Stimulated activated naive CD8-positive, alpha-beta T cell treated with anti-CD3 and anti-CD28 coated beads, Interleukin-15, amount 100 ng/mL, for 72 hours (primary cell): ENCODE measurements at regions not wholly inside any gene's neighbourhood (a gene's known extent, or its start where the extent isn't known, plus 50 kb on each side); places are given as distances from the start of the nearest gene placed in this dataset.
A peak's percentile ranks its signal among the peaks of the same experiment; 100 is the strongest.
"Not testable (repeated sequence)": the region's sequence is repeated elsewhere in the genome, so short reads cannot be mapped to it uniquely, and the experiment has no call there.

Experiments
- ATAC-seq: fragments of 150-1000 bp; cut with Tn5 transposase; 2 replicates; pipeline ENCODE4 v1.10.0; 2021; ENCODE audit warnings: mild to moderate bottlenecking, moderate library complexity
- DNase-seq, 2 donors: peaks; one replicate each; pipeline ENCODE4 v3.0.0; 2021 to 2022
- H3K27ac Mint-ChIP-seq, 2 donors: one replicate each; pipeline ENCODE4 v1.8.0; 2022; ENCODE audit warnings: mild to moderate bottlenecking in 2 of 2, mixed read lengths in 2 of 2, moderate library complexity in 2 of 2
- H3K27me3 Mint-ChIP-seq: one replicate; pipeline ENCODE4 v1.8.0; 2022; ENCODE audit warnings: mixed read lengths
- H3K4me1 Mint-ChIP-seq: one replicate; pipeline ENCODE4 v1.8.0; 2022; ENCODE audit warnings: mild to moderate bottlenecking, mixed read lengths
- H3K4me3 Mint-ChIP-seq, 2 donors: one replicate each; pipeline ENCODE4 v1.8.0; 2022; ENCODE audit warnings: mild to moderate bottlenecking in 2 of 2, mixed read lengths in 2 of 2, moderate library complexity in 1 of 2
- H3K9me3 Mint-ChIP-seq, 2 donors: one replicate each; pipeline ENCODE4 v1.8.0; 2022; ENCODE audit warnings: mixed read lengths in 2 of 2

GRCh38 chr9:7656636-7657035 lies 142.9 kb downstream of the DMAC1 start:
- ATAC-seq, result no peak
- Mint-ChIP-seq H3K27me3 (no peaks in the 10 kb centered on the region), H3K27ac (no peak overlapping the region), H3K4me1 (peaks cover 6% of the 10 kb centered on the region), H3K4me3 (no peak overlapping the region), H3K9me3 (no peaks in the 10 kb centered on the region)
- DNase-seq, result no peak

DNA sequence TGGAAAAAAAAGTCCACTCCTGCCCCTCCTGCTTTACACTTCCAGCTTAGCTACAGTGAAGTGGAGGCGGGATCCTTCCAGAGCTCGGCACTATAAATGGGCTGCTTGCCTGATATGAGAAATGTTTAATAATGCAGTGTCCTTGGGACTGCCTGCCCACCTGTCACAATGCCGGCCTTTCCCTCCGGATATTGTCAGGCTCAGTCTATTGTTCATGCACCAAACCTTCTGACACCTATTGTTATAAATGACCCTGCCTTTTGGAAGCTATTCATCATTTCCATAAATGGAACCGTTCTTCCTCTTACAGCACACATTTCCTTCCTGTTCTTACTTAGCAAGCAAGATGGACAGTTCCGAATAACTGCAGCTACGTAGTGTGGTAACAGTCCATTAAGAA lies 146.3 kb downstream of the DMAC1 start:
- DNase-seq (no peak), ATAC-seq (no peak)
- H3K4me3 Mint-ChIP-seq, result no peak overlapping the region
- peaks cover 6% of the 10 kb centered on the region for H3K4me1 Mint-ChIP-seq
- H3K9me3 Mint-ChIP-seq, result no peaks in the 10 kb centered on the region
- H3K27ac Mint-ChIP-seq, result no peak overlapping the region
- no peaks in the 10 kb centered on the region for H3K27me3 Mint-ChIP-seq

DNA sequence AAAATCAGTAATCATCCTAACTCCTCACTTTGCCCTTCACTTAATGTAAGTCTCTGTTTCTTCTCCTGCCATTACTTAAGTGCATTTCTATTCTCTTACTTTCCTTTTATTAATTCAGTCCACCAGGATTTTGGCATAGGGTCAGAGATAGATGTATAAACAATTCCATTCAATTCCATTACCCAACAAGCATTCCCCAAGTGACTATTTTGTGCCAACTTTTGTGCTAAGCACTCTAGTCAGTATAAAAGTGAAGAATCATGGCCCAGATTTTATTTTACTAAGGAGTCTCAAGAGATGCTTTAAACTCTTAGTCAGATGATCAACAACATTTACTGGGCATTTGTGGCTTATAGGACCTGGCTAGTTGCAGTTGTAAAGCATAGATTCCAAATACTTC lies 159.3 kb downstream of the DMAC1 start:
- Mint-ChIP-seq H3K4me1 (peaks cover 6% of the 10 kb centered on the region), H3K4me3 (no peak overlapping the region), H3K9me3 (peaks cover 8 to 9% of the 10 kb centered on the region in 2 donors), H3K27me3 (no peaks in the 10 kb centered on the region), H3K27ac (no peak overlapping the region)
- ATAC-seq, result no peak
- DNase-seq, result no peak

DNA sequence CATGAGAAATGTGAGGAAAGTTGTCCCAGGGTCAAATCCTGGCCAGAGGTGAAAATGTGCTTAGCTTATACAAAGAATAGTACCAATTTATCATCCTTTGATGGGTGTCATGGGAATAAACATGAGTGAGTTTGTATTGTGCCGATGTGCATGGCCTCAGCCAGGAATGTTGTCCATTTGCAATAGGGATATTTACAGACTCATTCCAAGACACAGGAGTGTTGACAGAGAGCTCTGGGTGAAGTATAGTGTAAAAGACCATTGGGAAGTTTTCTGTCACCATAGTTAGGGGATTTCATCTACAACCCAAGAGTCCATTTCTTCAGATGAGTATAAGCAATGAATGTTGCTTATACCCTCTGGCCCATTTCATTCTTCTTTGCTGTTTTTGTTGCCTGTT lies 160.1 kb downstream of the DMAC1 start:
- Mint-ChIP-seq H3K27me3 (no peaks in the 10 kb centered on the region), H3K4me3 (no peak overlapping the region), H3K27ac (no peak overlapping the region), H3K9me3 (peaks cover under 1 to 2% of the 10 kb centered on the region in 2 donors), H3K4me1 (peaks cover 6% of the 10 kb centered on the region)
- no peak for ATAC-seq
- DNase-seq, result no peak

DNA sequence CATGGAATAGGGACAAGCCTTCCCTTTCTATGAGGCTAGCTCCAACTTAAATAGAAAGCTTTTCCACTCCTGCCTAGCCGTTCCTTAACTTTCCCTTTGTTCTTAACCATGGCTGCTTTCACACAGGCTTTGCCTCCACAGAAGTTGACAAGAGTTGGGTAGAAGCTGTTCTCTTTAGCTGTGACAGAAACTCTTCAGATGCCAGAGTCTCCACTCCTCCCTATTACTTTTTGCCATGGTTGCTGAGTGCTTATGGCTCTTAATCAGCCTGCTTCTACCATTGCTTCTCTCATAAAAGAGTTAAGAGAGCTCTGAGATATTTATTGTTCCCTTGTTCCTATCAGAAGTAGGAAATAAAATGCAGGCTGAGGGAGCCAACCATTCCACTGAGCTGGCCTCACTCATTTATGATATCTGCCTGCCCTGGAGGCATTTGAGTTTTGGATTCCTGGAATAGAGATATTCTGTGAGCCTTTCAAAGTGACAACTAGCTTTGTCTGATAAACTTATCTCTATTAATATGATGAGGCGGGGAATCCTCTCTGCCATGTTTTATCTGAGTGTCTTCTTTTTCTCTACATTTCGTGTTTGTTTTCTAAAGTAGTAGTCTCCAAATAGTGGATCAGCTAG lies 162.6 kb downstream of the DMAC1 start:
- no peak for DNase-seq
- H3K27me3 Mint-ChIP-seq, result no peaks in the 10 kb centered on the region
- no peaks in the 10 kb centered on the region for H3K9me3 Mint-ChIP-seq
- no peak overlapping the region for H3K27ac Mint-ChIP-seq
- no peak for ATAC-seq
- no peak overlapping the region for H3K4me3 Mint-ChIP-seq
- H3K4me1 Mint-ChIP-seq, result peaks cover 6% of the 10 kb centered on the region

- Mint-ChIP-seq H3K27ac (no peak overlapping the region), H3K9me3 (peaks cover 0 to 5% of the 10 kb centered on the region in 2 donors), H3K27me3 (no peaks in the 10 kb centered on the region), H3K4me1 (peaks cover 6% of the 10 kb centered on the region), H3K4me3 (no peak overlapping the region)
- no peak for DNase-seq
- no peak for ATAC-seq
Measured at GRCh38 chr9:7636309-7636708, 163.3 kb downstream of the DMAC1 start.

GRCh38 chr9:7626571-7627029 lies 173.0 kb downstream of the DMAC1 start:
- Mint-ChIP-seq H3K27ac (peak overlapping the region; percentile 47 to 72), H3K4me3 (peak overlapping the region; percentile 55 to 67), H3K9me3 (peaks cover 36 to 53% of the 10 kb centered on the region in 2 donors), H3K4me1 (peaks cover 24% of the 10 kb centered on the region)
- ATAC-seq, result peak; percentile 63
- H3K27me3 Mint-ChIP-seq, result not testable (repeated sequence)
- DNase-seq, result peak; percentile 6 to 43

DNA sequence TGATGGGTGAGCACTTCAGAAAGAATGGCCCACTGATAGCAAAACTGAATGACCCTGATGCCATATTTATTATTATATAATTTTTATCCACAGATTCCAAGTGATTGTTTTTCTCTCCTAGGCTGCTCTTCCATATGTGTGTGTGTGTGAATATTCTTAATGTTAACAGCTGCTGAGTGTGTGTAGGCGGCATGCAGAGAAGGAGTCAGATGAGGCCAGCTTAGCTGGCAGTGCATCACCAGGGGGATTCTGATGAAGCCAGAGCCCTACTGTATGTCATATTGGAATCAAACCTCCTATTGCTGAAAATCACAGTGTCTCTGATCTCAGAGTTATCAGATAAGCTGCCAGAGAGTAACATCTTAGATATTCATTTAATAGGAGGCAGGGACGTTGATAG lies 177.1 kb downstream of the DMAC1 start:
- no peaks in the 10 kb centered on the region for H3K27me3 Mint-ChIP-seq
- H3K27ac Mint-ChIP-seq, result no peak overlapping the region
- peaks cover 23% of the 10 kb centered on the region for H3K4me1 Mint-ChIP-seq
- no peak overlapping the region for H3K4me3 Mint-ChIP-seq
- DNase-seq, result no peak
- peaks cover 16 to 17% of the 10 kb centered on the region in 2 donors for H3K9me3 Mint-ChIP-seq
- no peak for ATAC-seq

DNA sequence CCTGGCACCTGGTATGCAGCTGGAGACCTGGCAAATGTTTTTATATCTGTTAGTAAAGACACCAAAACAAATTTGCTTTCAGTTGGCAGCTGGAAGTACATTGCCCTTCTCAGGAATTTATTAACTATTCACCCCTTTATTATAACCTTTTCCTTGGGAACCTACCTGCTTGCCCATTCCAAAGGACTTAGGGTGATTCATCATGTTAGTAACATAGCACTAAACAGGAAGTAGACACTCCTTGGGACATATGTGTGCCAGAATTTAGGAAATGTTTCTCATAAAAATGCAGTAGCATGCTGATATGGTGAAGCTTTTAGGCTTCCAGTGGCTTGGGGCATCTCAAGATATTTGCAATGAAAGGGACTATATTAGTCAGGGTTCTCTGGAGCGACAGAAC lies 184.2 kb downstream of the DMAC1 start:
- Mint-ChIP-seq H3K9me3 (peaks cover 0 to 8% of the 10 kb centered on the region in 2 donors), H3K4me1 (peaks cover 15% of the 10 kb centered on the region), H3K27ac (no peak overlapping the region), H3K27me3 (no peaks in the 10 kb centered on the region), H3K4me3 (no peak overlapping the region)
- ATAC-seq, result no peak
- DNase-seq, result no peak

GRCh38 chr9:7613931-7614330 lies 185.6 kb downstream of the DMAC1 start:
- no peak for ATAC-seq
- H3K4me1 Mint-ChIP-seq, result peaks cover 15% of the 10 kb centered on the region
- DNase-seq, result no peak
- H3K27ac Mint-ChIP-seq, result peak overlapping the region in 1 of 2 donors; percentile 2
- peaks cover 0 to 8% of the 10 kb centered on the region in 2 donors for H3K9me3 Mint-ChIP-seq
- peak overlapping the region in 1 of 2 donors; percentile 3 for H3K4me3 Mint-ChIP-seq
- no peaks in the 10 kb centered on the region for H3K27me3 Mint-ChIP-seq

GRCh38 chr9:7608261-7608660 lies 191.3 kb downstream of the DMAC1 start:
- Mint-ChIP-seq H3K4me3 (no peak overlapping the region), H3K4me1 (no peaks in the 10 kb centered on the region), H3K27me3 (no peaks in the 10 kb centered on the region), H3K27ac (no peak overlapping the region), H3K9me3 (peaks cover 9 to 15% of the 10 kb centered on the region in 2 donors)
- ATAC-seq (no peak), DNase-seq (no peak)

DNA sequence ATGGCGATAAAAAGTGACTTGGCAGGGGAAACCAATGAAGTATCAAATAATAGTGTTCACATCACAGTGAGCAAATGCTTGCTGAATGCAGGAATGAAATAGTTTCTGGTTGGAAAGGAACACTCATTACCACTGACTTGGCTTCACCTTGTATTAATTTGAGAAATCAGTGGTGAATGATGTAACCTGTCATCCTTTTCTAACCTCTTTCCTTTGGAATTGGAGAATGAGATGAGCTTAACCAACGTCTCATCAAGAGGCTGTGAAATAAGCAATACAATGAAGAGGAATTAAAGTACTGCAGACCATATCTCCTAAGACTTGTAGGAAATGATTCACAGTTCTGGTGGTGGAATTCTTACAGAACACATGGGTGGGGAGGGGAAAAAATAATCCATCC lies 192.2 kb downstream of the DMAC1 start:
- Mint-ChIP-seq H3K9me3 (peaks cover 9 to 15% of the 10 kb centered on the region in 2 donors), H3K27me3 (no peaks in the 10 kb centered on the region), H3K4me3 (no peak overlapping the region), H3K4me1 (no peaks in the 10 kb centered on the region), H3K27ac (no peak overlapping the region)
- no peak for ATAC-seq
- no peak for DNase-seq

DNA sequence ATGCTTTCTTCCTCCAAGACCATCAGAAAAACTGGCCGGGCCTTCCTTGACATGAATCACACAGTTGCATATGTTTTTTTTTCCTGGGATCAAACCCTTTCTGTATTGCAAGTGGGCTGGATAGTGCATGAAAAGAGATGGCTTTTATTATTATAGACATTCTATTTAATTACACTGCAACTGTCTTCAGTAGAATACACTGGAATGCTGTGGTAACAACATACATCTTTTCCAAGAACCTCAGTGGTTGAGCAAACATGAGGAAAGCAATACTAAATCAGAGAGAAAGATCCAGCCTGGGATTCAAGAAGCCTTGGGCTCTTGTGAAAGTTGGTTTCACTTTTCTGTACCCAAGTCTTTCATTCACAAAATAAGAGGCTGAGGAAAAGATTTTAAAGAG lies 193.0 kb downstream of the DMAC1 start:
- H3K4me3 Mint-ChIP-seq, result no peak overlapping the region
- ATAC-seq (no peak), DNase-seq (no peak)
- H3K9me3 Mint-ChIP-seq, result peaks cover 9 to 13% of the 10 kb centered on the region in 2 donors
- H3K27ac Mint-ChIP-seq, result no peak overlapping the region
- no peaks in the 10 kb centered on the region for H3K27me3 Mint-ChIP-seq
- no peaks in the 10 kb centered on the region for H3K4me1 Mint-ChIP-seq

DNA sequence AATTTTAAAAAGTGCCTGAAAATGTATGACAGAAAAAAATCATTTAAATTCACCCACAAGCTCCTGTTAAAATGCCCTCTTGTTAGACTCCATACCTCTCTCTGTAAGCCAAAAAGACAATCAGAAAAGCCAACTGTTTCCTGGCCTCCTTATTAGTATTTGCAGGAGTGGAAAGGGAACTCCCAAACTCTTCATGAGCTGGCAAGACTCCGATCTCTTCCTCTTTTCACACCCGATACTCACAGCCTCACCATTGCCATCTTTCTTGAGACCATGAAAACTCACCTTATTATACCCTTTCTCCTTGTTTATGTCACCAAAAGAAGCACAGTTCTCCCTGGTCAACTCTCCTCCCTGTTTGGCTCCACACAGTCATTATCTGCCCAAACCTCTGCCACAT lies 197.8 kb downstream of the DMAC1 start:
- H3K27ac Mint-ChIP-seq, result no peak overlapping the region
- H3K27me3 Mint-ChIP-seq, result no peaks in the 10 kb centered on the region
- no peaks in the 10 kb centered on the region for H3K4me1 Mint-ChIP-seq
- DNase-seq (no peak), ATAC-seq (no peak)
- H3K9me3 Mint-ChIP-seq, result peaks cover 5 to 7% of the 10 kb centered on the region in 2 donors
- H3K4me3 Mint-ChIP-seq, result no peak overlapping the region

DNA sequence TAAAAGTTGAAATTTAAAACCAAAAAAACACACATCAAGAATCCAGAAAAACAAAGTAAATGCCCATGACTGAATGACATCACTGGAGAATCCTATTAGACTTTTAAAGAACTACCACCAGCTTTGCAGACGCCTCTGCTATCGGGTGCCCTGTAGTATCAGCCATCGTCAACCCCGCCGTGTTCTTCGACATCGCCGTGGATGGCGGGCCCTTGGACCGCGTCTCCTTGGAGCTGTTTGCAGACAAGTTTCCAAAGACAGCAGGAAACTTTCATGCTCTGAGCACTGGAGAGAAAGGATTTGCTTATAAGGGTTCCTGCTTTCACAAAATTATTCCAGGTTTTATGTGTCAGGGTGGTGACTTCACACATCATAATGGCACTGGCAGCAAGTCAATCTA lies 201.9 kb downstream of the DMAC1 start:
- DNase-seq (no peak), ATAC-seq (no peak)
- H3K4me1 Mint-ChIP-seq, result no peaks in the 10 kb centered on the region
- H3K27ac Mint-ChIP-seq, result no peak overlapping the region
- H3K27me3 Mint-ChIP-seq, result no peaks in the 10 kb centered on the region
- H3K9me3 Mint-ChIP-seq, result peaks cover 12 to 23% of the 10 kb centered on the region in 2 donors
- no peak overlapping the region for H3K4me3 Mint-ChIP-seq

DNA sequence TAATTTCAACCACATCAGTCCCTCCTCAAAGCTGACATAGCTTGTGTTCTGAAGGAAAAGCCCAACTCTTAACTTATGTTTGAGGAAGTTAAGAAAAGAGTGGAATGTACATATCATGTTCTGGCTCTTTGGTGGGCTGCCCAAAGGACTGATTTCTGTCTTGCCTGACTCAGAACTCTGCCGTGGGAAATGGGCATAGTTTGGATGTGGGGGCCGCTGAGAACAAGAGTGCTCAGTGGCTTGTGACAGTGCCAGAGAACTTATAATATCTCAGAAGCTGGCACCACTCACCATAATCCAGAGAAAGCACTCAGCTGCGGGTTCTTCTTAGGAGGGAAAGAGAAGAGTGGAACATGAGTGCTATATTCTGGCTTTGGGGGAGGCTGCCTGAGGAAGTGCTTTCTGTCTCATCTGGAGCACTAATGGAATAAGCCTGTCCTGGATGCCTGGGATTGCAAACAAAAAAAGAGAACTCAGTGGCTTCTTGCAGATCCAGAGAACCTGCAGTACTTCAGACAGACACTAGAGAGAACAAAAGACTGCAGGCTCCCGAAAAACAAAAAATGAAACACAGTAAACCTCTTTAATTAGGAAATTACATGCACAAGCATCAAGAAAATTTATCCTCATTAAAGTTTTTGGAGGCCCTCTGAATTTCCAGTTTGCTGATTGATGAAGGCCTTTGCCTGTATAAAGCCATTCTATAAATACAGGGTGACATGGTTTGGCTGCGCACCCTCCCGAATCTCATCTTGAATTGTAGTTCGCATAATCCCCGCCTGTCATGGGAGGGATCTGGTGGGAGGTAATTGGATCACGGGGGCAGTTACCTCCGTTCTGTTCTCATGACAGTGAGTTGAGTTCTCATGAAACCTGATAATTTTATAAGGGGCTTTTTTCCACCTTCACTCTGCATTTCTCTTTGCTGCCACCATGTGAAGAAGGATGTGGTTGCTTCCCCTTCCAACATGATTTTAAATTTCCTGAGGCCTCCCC lies 207.0 kb downstream of the DMAC1 start:
- Mint-ChIP-seq H3K27ac (no peak overlapping the region), H3K9me3 (peaks cover 12 to 23% of the 10 kb centered on the region in 2 donors), H3K4me1 (no peaks in the 10 kb centered on the region), H3K27me3 (no peaks in the 10 kb centered on the region), H3K4me3 (no peak overlapping the region)
- ATAC-seq (no peak), DNase-seq (no peak)
